ENCODE measurements at regions not wholly inside any gene's neighbourhood (a gene's known extent, or its start where the extent isn't known, plus 50 kb on each side); places are given as distances from the start of the nearest gene placed in this dataset.
"Not testable (repeated sequence)": the region's sequence is repeated elsewhere in the genome, so short reads cannot be mapped to it uniquely, and the experiment has no call there.

DNA sequence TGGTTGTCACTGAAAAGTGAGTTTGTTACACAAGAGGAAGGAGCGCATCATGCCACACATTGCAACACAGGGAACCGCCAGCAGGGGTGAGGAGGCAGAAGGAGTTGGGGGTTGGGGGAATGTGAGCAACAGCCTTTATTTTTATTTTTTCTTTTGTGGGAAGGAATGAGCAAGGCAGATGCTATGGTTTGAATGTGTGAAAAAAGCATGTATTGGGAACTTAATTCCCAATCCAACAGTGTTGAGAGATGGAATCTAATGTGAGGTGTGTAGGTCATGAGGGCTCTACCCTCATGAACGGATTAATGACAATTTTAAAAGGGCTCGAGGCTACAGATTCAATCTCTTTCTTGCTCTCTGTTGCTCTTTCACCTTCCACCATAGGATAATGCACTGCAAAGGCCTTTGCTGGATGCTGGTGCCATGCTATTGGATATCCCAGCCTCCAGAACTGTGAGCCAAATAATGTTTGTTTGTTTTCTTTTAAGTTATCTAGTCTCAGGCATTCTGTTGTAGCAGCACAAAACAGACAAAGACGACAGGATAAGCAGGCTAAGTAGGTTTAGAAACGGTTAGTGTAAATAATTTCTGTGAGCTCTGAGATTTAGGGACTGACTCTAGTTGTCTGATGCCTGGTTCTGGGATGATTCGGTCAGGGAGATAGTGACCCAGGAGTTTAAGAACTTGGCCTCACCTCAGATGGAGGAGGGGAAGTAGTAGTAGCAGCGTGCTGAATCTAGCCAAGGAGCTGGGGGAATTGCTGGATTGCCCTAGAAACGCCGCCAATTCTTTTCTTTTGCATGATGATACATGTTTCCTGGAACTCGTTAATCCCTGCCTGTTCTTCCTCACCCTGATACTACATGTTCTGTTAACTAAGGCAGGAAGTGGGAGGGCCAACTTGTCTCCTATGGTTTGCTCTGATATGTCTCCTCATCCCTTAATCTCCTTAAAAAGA is 156.6 kb upstream of the CTSO start:
- no peak for DNase-seq (ENCODE audit: low spot score)
- Histone ChIP-seq H3K4me3 (no peak overlapping the region), H3K27ac (no peak overlapping the region)
- TF ChIP-seq, protein P1, sequence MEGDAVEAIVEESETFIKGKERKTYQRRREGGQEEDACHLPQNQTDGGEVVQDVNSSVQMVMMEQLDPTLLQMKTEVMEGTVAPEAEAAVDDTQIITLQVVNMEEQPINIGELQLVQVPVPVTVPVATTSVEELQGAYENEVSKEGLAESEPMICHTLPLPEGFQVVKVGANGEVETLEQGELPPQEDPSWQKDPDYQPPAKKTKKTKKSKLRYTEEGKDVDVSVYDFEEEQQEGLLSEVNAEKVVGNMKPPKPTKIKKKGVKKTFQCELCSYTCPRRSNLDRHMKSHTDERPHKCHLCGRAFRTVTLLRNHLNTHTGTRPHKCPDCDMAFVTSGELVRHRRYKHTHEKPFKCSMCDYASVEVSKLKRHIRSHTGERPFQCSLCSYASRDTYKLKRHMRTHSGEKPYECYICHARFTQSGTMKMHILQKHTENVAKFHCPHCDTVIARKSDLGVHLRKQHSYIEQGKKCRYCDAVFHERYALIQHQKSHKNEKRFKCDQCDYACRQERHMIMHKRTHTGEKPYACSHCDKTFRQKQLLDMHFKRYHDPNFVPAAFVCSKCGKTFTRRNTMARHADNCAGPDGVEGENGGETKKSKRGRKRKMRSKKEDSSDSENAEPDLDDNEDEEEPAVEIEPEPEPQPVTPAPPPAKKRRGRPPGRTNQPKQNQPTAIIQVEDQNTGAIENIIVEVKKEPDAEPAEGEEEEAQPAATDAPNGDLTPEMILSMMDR (IDR thresholded peaks at IDR 0.05) = no peak

DNA sequence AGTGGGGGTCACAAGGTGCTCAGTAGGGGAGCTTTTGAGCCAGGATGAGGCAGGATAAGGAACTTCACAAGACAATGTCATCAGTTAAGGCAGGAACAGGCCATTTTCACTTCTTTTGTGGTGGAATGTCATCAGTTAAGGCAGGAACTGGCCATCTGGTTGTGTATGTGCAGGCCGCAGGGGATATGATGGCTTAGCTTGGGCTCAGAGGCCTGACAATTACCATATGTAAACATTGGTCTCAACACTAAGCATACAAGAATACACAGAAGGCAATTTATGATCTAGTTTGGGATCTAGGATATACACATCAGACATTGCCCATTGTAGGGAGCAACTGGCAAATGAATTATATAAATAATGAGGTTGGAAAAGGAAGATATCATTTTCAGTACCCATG is 155.4 kb upstream of the CTSO start:
- not testable (repeated sequence) for H3K27ac ChIP-seq; H3K4me3 ChIP-seq; DNase-seq (ENCODE audit: low spot score)

DNA sequence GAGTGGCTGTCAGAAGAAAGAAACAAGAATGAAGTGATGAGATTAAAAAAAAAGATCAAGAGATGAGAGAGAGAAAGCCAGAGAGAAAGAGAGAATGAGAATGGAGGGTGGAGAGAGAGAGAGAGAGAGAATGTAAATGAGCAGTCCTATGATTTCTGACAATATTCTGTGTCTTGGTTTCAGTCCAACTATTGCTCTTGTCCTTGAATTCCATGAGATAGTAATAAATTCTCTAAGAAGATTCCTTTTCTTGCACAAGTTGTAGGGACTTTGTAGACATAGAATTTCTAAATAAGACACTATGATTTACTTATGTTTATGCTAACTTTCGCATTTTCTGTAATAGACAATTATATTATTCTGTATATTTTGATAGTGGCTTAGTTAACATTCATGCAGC is 149.6 kb upstream of the CTSO start:
- no peak overlapping the region for H3K4me3 ChIP-seq
- DNase-seq (ENCODE audit: low spot score) = no peak
- TF ChIP-seq, protein P1 (IDR thresholded peaks at IDR 0.05) = no peak
- no peak overlapping the region for H3K27ac ChIP-seq

DNA sequence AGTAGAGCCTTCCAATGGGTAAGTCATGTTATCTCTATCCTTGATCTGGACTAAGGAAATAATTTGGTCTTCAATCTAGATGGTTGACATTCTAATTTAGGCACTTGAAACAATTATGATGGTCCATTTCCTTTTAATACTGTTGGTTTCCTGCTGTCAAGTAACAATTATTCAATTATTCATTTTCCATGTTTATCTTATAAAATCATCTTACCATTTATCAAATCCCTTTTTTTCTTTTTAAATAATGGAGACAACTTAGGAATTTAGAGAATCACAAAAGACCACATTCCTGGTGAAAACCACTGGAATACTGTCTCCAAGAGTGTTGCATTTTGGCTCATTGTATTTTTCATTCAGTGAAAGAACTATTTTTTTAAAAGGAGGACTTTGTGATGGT is 148.7 kb upstream of the CTSO start:
- DNase-seq (ENCODE audit: low spot score) = no peak

DNA sequence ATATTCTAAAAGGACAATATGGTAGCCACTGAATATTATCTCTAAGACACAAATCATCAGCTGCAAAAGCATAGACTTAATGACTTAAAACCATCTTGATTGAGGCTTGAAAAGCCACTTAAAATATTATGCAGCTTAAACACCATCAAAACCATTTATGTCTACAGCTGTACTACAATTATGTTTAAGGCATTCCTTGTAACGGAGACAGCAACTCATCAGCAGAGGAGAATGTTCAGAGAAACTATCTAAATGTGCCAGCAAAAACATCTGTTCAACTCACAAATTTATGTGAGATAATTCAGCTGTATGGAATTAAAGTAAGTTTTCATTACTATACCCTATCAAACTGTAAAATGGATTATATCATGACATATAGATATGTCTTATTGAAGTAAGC is 147.9 kb upstream of the CTSO start:
- Histone ChIP-seq H3K27ac (no peak overlapping the region), H3K4me3 (no peak overlapping the region)
- TF ChIP-seq, protein P1 (IDR thresholded peaks at IDR 0.05) = no peak
- no peak for DNase-seq (ENCODE audit: low spot score)

More for the DNA sequence above, 148.7 kb upstream of the CTSO start:
- no peak overlapping the region for H3K4me3 ChIP-seq
- no peak overlapping the region for H3K27ac ChIP-seq
- TF ChIP-seq, protein P1 (IDR thresholded peaks at IDR 0.05) = no peak

DNA sequence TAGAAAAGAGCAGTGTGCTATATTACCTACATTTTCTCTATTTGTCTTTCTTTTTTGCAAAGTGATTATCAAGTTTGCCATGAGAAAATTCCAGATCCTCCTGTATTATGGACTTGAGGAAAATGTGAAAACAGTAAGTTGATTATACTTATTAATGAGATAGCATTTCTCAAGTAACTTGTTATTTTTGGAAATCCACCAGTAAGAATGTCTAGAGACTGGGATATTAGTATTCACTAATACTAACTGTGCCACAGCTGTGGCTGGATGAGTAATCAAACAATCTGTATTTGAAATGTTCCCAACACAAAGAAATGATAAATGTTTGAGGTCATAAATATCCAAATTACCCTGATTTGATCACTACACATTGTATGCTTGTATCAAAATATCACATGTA is 147.0 kb upstream of the CTSO start:
- Histone ChIP-seq H3K4me3 (no peak overlapping the region), H3K27ac (no peak overlapping the region)
- DNase-seq (ENCODE audit: low spot score) = no peak
- TF ChIP-seq, protein P1 (IDR thresholded peaks at IDR 0.05) = no peak

DNA sequence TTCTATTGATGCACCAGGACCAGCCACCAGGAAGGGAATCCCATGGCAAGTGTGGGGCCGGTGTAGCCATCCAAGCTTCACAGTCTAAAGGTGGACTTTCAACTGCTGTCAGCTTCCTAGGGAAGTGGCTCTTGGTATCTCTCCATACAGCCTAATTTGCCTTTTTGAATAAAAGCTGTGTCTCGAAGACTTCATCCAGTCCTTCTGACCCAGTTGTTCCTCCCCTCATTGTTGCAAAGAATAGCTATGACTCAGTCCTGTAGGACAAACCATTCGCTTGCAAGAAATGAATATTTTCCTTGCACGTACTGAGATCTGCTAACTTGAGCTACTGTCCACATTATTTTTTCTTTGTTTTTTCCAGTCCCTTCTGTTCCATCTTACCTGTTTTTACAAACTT is 145.1 kb upstream of the CTSO start:
- TF ChIP-seq, protein P1 (IDR thresholded peaks at IDR 0.05) = no peak
- Histone ChIP-seq H3K27ac (no peak overlapping the region), H3K4me3 (no peak overlapping the region)
- no peak for DNase-seq (ENCODE audit: low spot score)

Data from coronary artery (tissue), 2 donors.